ENCODE measurements at regions not wholly inside any gene's neighbourhood (a gene's known extent, or its start where the extent isn't known, plus 50 kb on each side); places are given as distances from the start of the nearest gene placed in this dataset.

DNA sequence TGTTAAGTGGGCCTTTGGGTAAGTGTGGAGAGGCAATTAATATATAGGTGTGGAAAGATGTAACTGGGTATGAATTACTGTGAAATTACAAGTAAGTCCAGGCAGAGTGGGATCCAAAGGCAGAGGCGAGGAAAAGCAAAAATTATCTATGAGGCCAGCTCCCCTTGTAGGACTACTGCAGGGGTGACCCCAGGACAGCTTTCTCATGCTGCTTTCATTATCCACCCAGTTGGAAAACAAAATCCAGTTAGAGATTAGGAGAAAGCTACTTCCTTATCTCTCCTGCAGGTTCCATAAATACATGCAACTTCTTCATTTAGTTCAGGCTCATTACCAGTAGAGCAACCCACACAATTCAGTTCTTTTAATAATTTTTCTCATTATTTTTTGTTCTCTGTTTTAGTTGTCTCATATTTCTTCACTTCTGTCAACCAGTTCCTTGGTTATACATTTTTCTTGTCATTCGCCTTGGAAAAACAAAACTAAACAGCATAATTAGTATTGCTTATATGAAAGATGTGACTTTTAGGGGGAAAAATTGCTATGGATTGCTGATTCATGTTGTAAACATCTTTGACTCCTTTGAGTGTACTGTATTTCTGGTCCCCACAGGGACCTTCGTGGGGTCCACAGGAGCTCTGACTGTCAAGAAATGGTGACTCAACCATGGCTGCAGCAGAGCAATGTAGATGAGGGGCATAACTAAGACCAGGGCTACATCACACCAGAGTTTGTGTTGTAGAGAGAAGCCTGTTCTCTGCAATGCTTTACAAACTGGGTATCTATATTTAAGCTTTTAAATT is 110.4 kb upstream of the PARD3B start:
- no peak overlapping the region for H2AFZ ChIP-seq (ENCODE audit: low read length)
- H3K4me3 ChIP-seq (replicated peaks in 1 of 4; ENCODE audit: control extremely low read depth in 1 of 4, insufficient read depth in 1 of 4, low read depth in 3 of 4, low read length in 4 of 4), result no peak overlapping the region
- no peaks in the 10 kb centered on the region for H3K27me3 ChIP-seq (ENCODE audit: control insufficient read depth, insufficient read depth, low read length)
- H3K27ac ChIP-seq (ENCODE audit: insufficient read depth, low read length), result no peak overlapping the region
- no peak overlapping the region for H3K9ac ChIP-seq (ENCODE audit: insufficient read depth, low read length)
- H3K9me3 ChIP-seq (ENCODE audit: control insufficient read depth, insufficient read depth, low read depth, low read length), result no peaks in the 10 kb centered on the region
- H3K79me2 ChIP-seq (ENCODE audit: control insufficient read depth, insufficient read depth, low read length), result no peaks in the 10 kb centered on the region
- peak overlapping the region; percentile 17 for H3K4me2 ChIP-seq (ENCODE audit: extremely low read depth, insufficient read depth, low read length)
- H3K4me1 ChIP-seq (ENCODE audit: control insufficient read depth, extremely low read depth, insufficient read depth, low read length), result no peaks in the 10 kb centered on the region
- TF ChIP-seq EZH2 (IDR thresholded peaks at IDR 0.05; ENCODE audit: low read length, missing control alignments), result no peak
- TF ChIP-seq, protein P1, sequence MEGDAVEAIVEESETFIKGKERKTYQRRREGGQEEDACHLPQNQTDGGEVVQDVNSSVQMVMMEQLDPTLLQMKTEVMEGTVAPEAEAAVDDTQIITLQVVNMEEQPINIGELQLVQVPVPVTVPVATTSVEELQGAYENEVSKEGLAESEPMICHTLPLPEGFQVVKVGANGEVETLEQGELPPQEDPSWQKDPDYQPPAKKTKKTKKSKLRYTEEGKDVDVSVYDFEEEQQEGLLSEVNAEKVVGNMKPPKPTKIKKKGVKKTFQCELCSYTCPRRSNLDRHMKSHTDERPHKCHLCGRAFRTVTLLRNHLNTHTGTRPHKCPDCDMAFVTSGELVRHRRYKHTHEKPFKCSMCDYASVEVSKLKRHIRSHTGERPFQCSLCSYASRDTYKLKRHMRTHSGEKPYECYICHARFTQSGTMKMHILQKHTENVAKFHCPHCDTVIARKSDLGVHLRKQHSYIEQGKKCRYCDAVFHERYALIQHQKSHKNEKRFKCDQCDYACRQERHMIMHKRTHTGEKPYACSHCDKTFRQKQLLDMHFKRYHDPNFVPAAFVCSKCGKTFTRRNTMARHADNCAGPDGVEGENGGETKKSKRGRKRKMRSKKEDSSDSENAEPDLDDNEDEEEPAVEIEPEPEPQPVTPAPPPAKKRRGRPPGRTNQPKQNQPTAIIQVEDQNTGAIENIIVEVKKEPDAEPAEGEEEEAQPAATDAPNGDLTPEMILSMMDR (conservative IDR thresholded peaks at IDR 0.05 in 1 of 2, IDR thresholded peaks at IDR 0.05 in 1 of 2; ENCODE audit: low read depth in 1 of 2, low read length in 2 of 2), result no peak
- H4K20me1 ChIP-seq (ENCODE audit: control insufficient read depth, extremely low read depth, insufficient read depth, low read length), result no peaks in the 10 kb centered on the region
- no peaks in the 10 kb centered on the region for H3K36me3 ChIP-seq (ENCODE audit: control insufficient read depth, insufficient read depth, low read length)
- peak in 1 of 2 donors; percentile 5 for DNase-seq (ENCODE audit: low read depth in 2 of 2)

DNA sequence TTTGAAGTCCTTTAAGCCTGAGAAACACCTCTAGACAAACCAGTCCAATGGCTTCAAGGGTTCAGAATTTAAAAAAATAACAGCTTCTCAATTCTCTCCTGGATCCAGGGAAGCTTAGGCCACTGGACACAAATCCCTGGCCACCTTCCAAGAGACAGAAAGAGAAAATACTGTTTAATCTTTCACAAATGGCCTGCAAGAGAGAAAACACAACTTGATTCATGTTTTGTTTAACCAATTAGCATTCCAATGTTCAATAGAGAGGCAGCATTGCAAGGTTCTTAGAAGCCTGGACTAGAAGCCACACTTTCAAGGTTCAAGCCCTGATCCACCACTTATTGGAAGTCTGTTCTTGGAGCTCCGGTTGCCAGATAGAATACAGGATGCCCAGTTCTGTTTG is 109.0 kb upstream of the PARD3B start:
- Histone ChIP-seq H3K27ac (ENCODE audit: insufficient read depth, low read length) (no peak overlapping the region), H3K9ac (ENCODE audit: insufficient read depth, low read length) (no peak overlapping the region), H3K36me3 (ENCODE audit: control insufficient read depth, insufficient read depth, low read length) (no peaks in the 10 kb centered on the region), H3K4me2 (ENCODE audit: extremely low read depth, insufficient read depth, low read length) (no peak overlapping the region), H2AFZ (ENCODE audit: low read length) (no peak overlapping the region), H3K9me3 (ENCODE audit: control insufficient read depth, insufficient read depth, low read depth, low read length) (no peaks in the 10 kb centered on the region), H4K20me1 (ENCODE audit: control insufficient read depth, extremely low read depth, insufficient read depth, low read length) (no peaks in the 10 kb centered on the region), H3K4me1 (ENCODE audit: control insufficient read depth, extremely low read depth, insufficient read depth, low read length) (no peaks in the 10 kb centered on the region), H3K4me3 (replicated peaks in 1 of 4; ENCODE audit: control extremely low read depth in 1 of 4, insufficient read depth in 1 of 4, low read depth in 3 of 4, low read length in 4 of 4) (no peak overlapping the region), H3K79me2 (ENCODE audit: control insufficient read depth, insufficient read depth, low read length) (no peaks in the 10 kb centered on the region), H3K27me3 (ENCODE audit: control insufficient read depth, insufficient read depth, low read length) (no peaks in the 10 kb centered on the region)
- no peak for DNase-seq (ENCODE audit: low read depth in 2 of 2)
- no peak for TF ChIP-seq EZH2 (IDR thresholded peaks at IDR 0.05; ENCODE audit: low read length, missing control alignments)
- TF ChIP-seq, protein P1 (conservative IDR thresholded peaks at IDR 0.05 in 1 of 2, IDR thresholded peaks at IDR 0.05 in 1 of 2; ENCODE audit: low read depth in 1 of 2, low read length in 2 of 2), result no peak

DNA sequence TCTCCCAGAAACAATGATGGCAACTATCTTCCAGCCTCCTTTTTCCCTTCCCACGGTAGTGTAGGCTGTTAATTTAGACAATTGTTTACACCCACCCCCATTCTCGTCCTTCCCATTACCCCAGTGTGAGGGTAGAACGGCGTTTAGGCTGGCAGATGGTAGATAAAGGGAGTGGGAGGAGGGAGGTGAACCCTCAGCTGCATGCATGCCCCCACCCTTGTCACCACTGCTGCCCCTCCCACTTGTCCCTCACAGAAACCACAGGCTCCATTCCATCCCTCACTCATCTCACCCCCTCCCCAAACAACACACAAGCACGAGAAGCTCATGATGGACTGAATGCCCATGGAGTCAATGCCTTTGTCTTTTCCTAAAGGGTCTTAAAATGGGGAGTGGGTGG is 107.9 kb upstream of the PARD3B start:
- Histone ChIP-seq H3K79me2 (ENCODE audit: control insufficient read depth, insufficient read depth, low read length) (no peaks in the 10 kb centered on the region), H3K4me1 (ENCODE audit: control insufficient read depth, extremely low read depth, insufficient read depth, low read length) (no peaks in the 10 kb centered on the region), H3K27ac (ENCODE audit: insufficient read depth, low read length) (no peak overlapping the region), H3K4me2 (ENCODE audit: extremely low read depth, insufficient read depth, low read length) (no peak overlapping the region), H3K4me3 (replicated peaks in 1 of 4; ENCODE audit: control extremely low read depth in 1 of 4, insufficient read depth in 1 of 4, low read depth in 3 of 4, low read length in 4 of 4) (no peak overlapping the region), H2AFZ (ENCODE audit: low read length) (no peak overlapping the region), H3K36me3 (ENCODE audit: control insufficient read depth, insufficient read depth, low read length) (no peaks in the 10 kb centered on the region), H4K20me1 (ENCODE audit: control insufficient read depth, extremely low read depth, insufficient read depth, low read length) (no peaks in the 10 kb centered on the region), H3K9me3 (ENCODE audit: control insufficient read depth, insufficient read depth, low read depth, low read length) (no peaks in the 10 kb centered on the region), H3K9ac (ENCODE audit: insufficient read depth, low read length) (no peak overlapping the region), H3K27me3 (ENCODE audit: control insufficient read depth, insufficient read depth, low read length) (no peaks in the 10 kb centered on the region)
- DNase-seq (ENCODE audit: low read depth in 2 of 2), result no peak
- TF ChIP-seq, protein P1 (conservative IDR thresholded peaks at IDR 0.05 in 1 of 2, IDR thresholded peaks at IDR 0.05 in 1 of 2; ENCODE audit: low read depth in 1 of 2, low read length in 2 of 2), result no peak
- TF ChIP-seq EZH2 (IDR thresholded peaks at IDR 0.05; ENCODE audit: low read length, missing control alignments), result no peak
